ENCODE measurements at regions not wholly inside any gene's neighbourhood (a gene's known extent, or its start where the extent isn't known, plus 50 kb on each side); places are given as distances from the start of the nearest gene placed in this dataset.
"Not testable (repeated sequence)": the region's sequence is repeated elsewhere in the genome, so short reads cannot be mapped to it uniquely, and the experiment has no call there.

DNA sequence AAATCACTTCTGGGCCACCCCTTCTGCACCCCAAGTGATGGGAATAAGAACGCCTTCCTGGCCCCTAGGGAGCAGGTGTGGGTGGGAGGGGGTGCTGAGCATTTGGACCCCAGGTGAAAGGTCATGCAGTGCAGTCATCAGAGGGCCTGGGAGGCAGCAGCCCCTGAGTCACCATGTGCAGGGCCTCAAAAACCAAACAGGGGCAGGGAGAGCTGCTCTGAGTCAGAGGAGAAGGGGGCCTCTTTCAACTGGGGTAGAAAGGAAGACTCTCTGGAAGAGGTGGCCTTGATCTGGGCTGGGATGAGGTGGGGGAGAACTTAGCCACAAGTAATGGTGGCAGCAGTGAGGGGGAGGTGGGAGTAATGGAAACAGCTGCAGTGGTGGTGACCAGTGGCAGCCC lies 164.3 kb downstream of the BUB3 start:
- DNase-seq (ENCODE audit: low spot score) = no peak

DNA sequence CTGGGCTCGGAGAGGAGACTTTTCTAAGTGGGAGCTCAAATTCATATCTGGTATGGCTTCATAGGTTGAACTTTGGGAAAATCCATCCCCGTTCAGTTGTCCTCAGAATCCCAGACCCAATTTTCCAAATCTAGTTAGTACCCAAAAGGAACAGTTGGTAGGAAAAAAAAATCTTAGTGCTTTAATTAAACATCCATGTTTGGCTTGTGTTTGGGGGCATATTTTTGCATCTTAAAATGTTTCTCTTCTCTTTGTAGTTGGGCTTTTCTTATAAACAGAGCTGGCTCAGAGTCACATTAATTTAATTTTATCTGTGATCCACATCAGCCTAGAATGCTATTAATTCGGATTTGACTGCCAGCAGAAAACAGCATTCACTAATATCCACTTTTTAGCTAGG lies 165.9 kb downstream of the BUB3 start:
- no peak for DNase-seq (ENCODE audit: low spot score)

DNA sequence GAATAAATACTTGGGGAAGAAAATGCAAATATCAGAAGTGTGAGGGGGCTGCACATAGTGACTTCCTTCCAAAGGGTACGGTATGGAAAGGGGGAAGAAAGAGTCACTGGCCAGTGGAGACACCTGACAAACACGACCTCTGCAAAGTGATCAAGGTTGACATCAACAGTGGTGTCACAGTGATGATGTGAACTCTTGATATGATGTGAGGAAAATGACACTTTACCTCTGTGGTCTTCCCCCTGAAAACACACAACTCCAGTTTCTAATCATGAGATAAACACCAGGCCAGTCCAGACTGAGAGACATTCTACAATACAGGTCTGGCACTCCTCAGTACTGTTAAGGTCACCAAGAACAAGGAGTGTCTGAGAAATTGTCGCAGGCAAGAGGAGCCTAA lies 169.7 kb downstream of the BUB3 start:
- no peak for DNase-seq (ENCODE audit: low spot score)

DNA sequence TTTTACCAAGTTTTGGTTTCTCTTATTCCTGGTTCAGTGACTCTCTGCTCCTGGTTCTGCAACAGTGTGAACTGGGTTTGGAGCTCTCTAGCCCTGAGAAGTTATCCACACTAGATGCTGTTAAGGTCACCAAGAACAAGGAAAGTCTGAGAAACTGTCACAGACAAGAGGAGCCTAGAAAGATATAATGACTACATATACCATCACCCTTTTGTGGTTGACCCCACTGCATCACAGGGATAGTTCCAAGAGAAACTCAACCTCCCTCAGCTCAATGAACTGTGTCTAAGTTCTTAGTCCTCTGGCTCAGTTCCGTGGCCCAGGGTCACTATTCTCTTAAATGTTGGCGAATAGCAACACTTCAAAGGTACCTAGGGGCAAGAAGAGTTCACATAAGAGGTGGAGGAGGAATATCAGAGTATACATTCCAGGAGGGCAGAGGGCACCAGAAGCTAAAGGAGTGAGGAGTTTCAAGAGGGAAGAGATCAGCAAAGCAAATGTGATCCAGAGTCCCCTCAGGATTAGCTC lies 171.5 kb downstream of the BUB3 start:
- no peak for DNase-seq (ENCODE audit: low spot score)

DNA sequence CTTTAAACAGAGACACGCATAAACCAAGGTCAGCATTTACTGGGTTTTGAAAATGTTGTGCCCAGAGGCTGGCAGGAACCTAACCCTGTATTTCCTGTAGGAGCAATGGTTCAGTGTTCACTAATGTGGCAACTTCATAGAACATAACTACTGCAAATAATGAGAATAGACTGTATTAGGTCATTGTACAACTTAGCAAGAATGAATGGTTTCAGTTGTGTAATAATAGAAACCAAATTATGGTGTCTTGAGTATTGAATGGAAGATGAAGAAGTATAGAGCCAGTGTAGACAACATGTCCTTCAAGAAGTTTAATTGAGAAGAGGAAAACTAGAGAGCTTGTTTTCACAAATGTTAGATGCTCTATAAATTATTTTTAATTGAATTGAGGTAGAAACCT lies 172.5 kb downstream of the BUB3 start:
- DNase-seq (ENCODE audit: low spot score) = no peak

DNA sequence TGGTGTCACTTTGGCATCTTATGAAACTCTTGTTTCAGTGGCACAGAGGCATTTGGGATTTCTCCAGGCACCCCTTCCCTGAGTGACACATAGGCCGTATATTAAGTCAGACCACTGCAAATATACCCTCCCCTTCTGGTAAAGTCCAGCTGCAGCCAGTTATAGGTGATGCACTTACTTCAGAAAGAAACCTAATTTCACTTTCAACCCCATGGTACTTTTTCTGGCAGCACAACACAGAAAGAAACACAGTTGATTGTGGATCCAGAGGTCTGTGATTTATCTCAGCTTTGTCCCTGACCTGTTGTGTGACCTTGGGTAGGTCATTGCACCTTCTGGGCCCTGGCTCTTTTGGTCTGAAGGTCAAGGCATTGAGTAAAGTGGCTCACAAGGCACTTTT lies 173.2 kb downstream of the BUB3 start:
- no peak for DNase-seq (ENCODE audit: low spot score)

DNA sequence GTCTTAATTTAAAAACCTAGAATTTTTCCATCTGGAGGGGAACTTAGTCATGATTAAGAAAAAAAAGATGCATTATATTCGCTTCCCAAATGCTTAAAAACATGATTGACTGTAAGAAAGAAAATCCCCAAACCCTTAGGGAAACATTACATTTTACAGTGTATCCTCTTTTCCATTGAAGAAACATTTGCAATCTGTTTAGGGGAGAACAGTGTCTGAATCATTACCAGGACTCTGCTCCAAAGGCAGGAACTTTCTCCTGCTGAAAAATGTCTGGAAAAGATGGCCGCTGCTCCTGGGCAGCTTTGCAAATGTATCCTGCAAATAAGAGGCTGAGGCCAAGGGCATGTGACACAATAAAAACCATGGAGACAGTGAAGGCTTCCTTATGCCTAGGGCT lies 173.7 kb downstream of the BUB3 start:
- no peak for DNase-seq (ENCODE audit: low spot score)

DNA sequence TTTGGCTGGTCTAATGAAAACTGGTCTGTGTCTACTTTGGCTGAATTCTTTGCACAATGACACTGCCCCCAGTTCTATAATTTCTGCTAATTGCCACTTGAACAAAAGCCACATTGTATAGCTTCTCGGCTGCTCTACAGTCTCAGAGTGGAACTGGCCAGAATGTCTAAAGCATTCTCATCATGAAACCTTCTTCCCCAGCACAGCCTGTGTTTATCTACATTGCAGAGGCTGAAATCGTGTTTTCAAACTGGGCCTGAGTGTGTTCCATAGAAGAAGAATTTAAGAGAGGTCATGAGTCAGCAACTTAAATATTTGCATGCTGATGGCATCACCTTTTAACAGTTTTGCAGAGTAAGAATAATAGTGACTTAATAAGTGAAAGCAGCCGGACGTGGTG lies 177.2 kb downstream of the BUB3 start:
- DNase-seq (ENCODE audit: low spot score) = peak; percentile 8

DNA sequence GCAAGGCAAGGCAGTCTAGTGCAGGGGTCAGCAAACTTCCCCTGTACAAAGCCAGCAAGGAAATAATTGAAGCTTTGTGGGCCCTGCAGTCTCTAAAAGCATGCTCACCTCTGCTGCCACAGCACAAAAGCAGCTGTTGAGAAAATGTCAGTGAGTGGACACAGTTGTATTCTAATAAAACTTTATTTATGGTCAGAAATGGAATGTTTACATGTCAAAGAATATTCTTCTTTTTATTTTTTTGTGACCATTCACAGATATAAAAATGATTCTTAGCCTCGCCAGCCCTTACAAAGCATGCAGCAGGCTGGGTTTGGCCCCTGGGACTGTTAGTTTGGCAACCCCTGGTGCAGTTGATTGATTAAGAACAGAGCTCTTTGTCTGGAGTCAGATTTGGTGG lies 192.4 kb downstream of the BUB3 start:
- no peak for DNase-seq (ENCODE audit: low spot score)

DNA sequence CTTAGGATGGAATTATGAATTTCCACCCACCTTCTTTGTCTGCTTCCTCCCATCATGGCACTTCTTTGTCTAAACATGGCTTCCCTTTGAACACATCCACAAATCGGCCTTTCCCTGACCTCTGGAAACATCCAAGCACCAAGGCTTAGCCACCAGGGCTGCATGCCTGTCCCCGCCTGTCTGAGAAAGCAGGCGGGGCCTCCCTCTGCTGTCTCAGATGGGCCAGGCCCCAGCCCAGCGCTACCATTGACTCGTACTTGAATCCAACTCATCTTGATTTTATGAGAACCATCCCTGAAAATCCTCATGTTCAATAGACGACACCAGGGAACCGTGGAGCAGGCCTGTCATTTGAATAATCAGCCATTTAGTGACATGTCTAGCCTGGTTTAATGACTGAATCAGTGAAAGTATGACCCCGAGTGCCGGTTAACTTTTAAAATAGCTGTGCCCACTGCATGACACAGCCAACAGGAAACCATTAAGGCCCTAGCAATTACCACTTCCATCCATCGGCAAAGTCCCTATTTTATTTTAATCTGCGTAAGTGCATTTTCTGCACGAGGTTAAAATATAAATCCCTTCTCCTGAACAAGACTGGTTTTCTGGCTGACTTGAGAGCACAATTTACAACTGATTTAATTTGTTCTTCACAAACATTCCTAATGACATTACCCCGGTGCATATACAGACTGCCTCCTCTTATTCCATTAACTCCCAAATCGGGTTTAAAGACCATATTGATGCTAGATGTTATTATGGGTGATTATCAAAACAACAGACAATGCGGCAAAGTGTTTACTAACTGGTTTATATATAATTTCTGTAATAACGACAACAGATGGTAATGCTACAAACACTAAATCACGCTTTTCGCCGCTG lies 194.7 kb downstream of the BUB3 start:
- no peak for DNase-seq (ENCODE audit: low spot score)

DNA sequence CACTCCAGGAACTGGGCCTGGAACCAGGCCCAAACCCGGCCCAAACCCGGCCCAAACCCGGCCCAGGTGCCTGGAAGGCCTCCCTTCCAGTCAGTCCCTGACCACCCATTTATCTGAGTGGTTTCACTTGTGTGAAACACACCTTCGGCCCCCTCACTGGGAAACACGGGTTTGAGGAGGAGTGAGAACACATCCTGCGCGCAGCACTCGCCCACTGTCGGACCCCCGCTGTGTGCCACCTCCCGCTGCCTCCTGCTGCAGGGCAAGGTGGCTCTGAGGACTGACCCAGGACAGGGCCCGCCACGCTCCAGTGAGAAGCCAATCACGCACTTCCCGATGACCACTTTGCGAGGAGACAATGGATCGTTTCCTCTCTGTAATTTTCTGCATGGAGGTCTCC lies 197.5 kb downstream of the BUB3 start:
- DNase-seq (ENCODE audit: low spot score) = no peak

DNA sequence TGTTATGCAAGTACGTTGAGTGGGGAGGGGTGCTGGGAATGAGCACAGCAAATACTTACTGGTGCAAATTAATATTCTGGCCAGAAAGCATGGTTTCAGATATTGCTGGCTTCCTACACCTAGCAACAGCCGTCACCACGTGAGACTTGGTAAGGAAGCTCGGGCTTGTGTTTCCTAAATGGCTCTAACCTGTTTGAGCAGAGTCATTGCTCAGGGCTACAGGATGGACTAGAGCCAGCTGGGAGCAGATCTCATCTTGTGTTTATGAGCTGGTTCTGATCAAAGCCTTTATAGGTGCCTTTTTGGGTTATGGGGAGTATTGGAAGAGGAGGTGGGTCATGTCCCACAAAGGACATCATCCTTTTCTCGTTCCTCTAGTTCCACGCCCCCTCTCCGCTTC lies 200.3 kb downstream of the BUB3 start:
- DNase-seq (ENCODE audit: low spot score) = no peak

DNA sequence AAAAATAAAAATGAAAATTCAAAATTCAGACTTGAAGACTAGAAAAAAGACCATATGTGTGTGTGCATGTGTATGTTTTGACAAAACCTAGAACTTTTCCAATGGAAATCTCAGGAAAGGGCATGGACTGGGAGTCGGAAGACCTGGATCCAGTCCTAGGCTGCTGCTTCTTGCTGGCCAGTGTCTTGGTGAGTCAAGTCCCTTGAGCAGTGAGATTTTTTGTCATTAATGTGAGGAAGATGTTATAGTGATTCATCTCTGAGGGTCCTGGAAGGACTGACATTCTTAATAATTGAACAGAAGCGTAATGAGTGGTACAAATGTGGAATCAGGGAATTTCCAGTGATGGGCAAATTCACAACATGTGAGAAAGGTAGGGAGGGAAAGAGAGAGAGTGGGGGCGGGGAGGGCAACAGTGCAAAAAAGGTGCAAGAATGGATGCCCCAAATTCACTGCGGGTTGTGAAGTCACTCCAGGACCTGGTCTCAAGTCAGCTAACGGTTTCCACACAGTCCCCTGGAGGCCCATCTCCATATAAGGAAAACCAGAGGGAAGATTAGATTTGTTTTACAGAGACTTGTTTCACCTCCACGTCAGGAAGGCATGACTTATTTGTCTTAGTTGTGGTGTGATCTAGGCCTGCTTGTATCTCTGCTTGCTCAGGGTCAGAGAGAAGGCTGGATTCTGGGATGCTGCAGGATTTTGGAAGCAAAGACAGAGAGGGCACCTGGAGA lies 201.7 kb downstream of the BUB3 start:
- DNase-seq (ENCODE audit: low spot score) = no peak

DNA sequence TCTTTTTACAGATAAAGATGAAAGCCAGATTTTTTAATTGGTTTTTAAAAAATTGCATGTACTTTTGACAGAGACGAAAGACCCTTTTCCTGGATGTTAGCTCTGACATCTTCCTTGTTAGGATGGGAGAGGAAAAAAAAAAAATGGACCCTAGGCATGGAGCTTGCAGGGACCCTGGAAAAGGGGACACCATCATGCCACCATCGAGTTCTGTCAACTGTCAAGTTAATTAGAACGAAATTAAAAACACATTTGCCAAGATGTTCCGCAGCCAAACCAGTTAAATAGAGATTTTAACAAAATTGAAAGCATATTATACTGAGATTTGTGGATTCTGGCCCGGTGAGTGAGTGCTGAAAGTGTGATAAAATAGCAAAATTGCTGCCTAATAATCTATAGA lies 202.6 kb downstream of the BUB3 start:
- no peak for DNase-seq (ENCODE audit: low spot score)

DNA sequence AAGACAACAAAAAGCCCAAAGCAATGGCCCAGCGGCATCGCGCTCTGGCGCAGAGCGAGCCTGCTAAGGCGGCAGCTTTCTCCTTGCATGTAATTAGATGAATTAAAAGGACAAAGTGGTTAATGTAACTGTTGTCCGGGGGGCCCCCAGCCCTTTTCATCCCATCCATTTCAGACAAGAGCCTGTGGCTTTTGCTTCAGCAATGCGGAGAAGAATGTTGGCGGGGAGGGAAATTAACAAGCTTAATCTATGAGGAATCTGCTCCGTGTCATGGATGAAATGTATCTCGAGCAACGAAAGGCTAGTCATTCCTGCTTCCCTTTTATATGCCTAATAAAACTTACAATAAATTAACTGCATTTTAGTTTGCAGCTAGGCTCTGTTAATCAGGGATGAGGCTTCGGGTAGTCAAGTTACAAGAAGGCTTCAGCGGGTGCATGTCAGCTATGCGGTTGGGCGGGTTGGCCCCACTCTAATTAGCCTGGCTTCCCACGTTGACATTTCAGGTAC lies 203.3 kb downstream of the BUB3 start:
- DNase-seq (ENCODE audit: low spot score) = no peak

DNA sequence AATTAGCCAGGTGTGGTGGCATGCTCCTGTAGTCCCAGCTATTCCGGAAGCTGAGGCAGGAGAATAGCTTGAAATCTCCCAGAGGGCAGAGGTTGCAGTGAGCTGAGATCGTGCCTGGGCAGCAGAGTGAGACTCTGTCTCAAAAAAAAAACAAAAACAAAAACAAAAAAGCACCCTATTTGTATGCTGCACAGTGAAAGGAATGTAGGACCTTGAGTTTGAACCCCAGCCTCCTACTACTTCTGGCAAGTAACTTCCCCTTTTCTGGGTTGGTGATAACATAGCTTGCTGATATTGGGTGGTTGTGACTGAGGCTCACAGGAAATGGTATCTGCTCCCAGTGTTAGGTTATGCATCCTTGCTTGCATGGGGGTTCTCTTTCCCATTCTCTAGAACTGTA lies 205.3 kb downstream of the BUB3 start:
- DNase-seq (ENCODE audit: low spot score) = no peak

DNA sequence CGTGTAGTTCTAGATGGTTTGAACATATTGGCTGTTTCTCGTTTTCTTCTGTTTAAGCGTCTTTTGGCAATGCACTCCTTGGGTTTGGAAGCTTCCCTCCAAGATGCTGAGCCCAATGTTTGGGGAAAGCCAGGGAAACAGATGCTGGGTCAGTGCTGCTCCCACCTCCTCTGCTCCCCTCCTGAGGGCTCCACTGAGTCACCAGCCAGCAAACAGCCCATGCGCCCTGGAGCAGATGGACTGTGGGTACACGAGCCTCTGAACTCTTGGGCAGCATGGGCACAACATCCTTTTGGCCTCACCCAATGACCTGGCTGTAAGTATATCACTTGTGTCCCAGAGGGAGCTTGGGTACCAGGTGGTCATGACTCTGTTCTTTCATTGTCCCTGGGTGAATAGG lies 207.6 kb downstream of the BUB3 start:
- DNase-seq (ENCODE audit: low spot score) = no peak

DNA sequence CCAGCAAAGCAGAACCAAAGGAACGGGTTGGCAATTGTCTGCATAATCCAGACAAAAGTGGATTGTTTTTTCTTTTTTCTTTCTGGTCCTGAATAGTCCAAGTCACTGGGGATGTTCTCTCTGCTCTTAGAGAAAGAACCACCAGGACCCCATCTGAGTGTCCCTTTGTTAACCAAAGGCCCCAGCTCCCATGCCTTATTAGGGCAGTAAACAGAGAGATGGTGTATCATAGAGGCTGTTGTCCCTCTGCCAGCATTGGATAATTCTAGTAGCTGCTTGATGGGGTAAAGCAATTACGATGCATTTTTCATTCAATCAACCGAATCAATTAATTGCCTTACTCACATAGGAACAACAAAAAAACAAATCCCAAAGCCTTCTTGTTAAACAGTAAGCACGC lies 213.0 kb downstream of the BUB3 start:
- DNase-seq (ENCODE audit: low spot score) = no peak

DNA sequence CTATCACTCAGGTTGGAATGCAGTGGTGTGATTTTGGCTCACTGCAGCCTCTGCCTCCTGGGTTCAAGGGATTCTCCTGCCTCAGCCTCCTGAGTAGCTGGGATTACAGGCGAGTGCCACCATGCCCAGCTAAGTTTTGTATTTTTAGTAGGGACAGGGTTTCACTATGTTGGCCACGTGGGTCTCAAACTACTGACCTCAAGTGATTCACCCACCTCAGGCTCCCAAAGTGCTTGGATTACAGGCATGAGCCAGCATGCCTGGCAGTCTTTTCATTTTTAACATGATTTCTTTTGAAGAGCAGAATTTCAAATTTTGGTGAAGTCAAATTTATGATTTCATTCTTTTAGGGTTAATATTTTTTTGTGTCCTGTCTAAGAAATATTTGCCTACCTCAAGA lies 217.4 kb downstream of the BUB3 start:
- not testable (repeated sequence) for DNase-seq (ENCODE audit: low spot score)

DNA sequence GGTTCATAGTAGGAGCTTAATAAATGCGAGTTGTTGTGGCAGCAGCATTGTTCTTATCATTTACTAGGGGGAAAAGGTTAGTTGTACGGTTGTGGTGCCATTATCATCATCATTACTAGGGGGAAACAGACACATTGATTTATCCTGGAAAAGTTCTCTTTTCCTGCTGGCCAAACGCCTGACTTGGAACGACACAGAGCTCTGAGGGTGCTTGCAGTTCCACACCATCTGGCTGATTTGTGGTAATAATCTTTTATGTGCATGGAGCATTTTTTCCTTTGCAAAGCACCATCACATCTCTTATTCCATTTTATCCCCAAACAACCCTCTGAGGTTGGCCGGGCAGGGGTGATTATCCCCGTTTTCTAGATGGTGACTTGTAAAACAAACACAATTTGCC lies 219.4 kb downstream of the BUB3 start:
- DNase-seq (ENCODE audit: low spot score) = no peak

DNA sequence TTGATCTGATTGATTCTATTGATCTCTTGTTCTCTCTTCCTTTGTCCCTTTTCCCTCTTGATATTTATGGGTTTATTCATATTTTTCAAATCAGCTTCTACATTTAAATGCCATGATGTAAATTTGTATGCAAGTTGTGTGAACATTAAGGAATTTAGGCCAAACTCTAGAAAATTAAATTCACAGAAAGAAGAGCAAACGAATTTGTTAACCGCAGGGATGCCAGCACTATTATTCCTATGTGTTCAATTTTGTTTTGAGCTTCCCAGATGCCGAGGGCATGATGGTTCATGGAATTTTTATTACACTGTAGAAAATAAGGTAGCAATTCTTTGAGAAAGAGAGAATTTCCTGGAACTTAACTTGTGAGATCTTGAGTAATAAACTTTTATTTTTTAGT lies 220.9 kb downstream of the BUB3 start:
- DNase-seq (ENCODE audit: low spot score) = no peak

DNA sequence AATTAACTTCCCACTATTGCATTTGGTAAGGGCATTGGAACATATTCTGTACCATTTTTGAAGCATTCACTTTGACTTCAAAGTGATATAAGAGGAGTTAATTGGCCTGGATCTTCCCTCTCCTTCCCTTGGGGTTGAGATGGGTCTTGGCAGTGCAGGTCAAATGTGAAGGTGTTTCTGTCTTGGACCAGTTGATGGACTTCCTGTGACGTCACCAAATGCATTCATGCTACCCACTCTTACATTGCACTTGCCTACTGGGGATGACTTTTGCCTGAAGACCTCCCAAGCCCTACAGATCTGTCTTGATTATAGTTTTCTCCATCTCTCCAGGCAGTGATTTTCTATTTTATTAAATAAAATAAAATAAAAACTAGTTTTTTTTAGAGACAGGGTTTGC lies 221.5 kb downstream of the BUB3 start:
- DNase-seq (ENCODE audit: low spot score) = no peak

DNA sequence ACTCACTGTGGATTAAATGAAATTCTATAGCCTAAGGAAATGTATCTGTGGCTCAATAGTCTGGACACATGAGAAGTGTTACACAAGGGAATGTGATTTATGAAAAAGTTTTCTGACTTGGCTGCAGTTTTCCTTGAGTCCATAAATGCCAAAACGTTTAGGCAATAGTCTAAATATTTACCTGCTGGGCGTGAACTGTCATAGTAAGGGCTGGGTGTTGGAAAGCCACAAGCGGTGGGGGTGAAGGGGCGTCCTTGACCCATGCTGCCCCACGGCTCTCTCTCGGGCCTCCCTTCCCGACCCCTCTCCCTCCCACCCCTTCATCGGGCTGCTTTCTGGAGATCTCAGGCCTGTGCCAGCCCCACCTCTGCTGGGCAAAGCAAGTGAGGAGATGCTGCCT lies 223.7 kb downstream of the BUB3 start:
- no peak for DNase-seq (ENCODE audit: low spot score)
